ENCODE measurements at regions not wholly inside any gene's neighbourhood (a gene's known extent, or its start where the extent isn't known, plus 50 kb on each side); places are given as distances from the start of the nearest gene placed in this dataset.
A peak's percentile ranks its signal among the peaks of the same experiment; 100 is the strongest.

GRCh38 chr15:59953392-59953883, 50.7 kb upstream of the FOXB1 start:
- no peak for DNase-seq (ENCODE audit: low read depth in 2 of 2)

- DNase-seq (ENCODE audit: low read depth in 2 of 2) = no peak
Measured at GRCh38 chr15:59952960-59953359, 51.2 kb upstream of the FOXB1 start.

DNA sequence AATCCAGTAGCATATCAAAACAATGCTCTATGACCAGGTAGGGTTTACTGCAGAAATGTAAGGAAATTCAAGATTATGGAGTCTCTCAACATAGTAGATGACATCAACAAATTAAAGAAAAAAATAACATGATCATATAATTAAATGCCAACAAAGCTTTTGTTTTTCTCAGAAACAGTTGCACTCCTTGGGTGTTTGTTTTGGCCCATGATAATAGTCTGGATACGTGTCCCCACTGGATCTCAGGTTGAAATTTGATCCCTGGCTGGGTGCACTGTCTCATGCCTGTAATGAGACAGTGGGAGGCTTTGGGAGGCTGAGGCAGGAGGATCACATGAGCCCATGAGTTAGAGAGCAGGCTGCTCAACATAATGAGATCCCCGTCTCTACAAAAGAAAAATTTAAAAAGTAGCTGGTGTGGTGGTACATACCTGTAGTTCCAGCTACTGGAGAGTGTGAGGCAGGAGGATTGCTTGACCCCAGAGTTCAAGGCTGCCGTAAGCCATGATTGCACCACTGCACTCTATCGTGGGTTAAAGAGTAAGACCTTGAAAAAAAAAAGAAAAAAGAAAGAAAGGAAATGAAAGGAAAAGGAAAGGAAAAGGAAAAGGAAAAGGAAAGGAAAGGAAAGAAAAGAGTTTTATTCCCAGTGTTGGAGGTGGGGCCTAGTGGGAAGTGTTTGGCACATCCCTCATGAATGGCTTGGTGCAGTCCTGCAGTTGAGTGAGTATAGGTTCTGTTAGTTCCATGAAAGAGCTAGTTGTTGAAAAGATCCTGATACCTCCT, 53.3 kb upstream of the FOXB1 start:
- no peak for DNase-seq (ENCODE audit: low read depth in 2 of 2)

DNA sequence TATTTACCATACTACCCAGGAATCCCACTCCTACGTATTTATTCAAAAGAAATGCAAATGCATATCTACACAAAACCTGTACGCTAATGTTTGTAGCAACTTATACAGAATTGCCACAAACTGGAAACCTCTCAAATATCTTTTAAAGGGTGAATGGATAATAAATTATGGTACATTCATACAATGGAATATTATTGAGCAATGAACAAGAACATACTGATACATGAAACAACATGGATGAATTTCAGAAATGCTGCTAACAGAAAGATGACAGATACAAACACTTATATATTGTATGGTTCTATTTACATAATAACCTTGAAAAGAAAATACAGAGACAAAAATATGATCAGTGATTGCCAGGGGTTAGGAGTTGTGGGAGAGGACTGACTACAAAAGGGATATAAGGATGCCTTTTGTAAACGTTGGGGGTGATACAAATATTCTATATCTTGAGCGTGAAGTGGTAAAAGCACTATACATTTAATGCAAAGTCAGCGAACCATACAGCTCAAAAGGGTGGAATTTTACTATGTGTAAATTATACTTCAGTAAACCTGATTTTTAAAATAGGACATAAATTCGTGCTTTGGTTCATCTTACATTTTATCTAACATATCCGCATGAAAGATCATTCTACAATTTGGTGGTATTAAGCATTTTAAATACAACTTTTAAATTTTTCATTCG, 55.0 kb upstream of the FOXB1 start:
- DNase-seq (ENCODE audit: low read depth in 2 of 2) = no peak

GRCh38 chr15:59946084-59946483, 58.0 kb upstream of the FOXB1 start:
- DNase-seq (ENCODE audit: low read depth in 2 of 2) = no peak

GRCh38 chr15:59945036-59945435, 59.1 kb upstream of the FOXB1 start:
- DNase-seq (ENCODE audit: low read depth in 2 of 2) = no peak

GRCh38 chr15:59941612-59942011, 62.5 kb upstream of the FOXB1 start:
- no peak for DNase-seq (ENCODE audit: low read depth in 2 of 2)

DNA sequence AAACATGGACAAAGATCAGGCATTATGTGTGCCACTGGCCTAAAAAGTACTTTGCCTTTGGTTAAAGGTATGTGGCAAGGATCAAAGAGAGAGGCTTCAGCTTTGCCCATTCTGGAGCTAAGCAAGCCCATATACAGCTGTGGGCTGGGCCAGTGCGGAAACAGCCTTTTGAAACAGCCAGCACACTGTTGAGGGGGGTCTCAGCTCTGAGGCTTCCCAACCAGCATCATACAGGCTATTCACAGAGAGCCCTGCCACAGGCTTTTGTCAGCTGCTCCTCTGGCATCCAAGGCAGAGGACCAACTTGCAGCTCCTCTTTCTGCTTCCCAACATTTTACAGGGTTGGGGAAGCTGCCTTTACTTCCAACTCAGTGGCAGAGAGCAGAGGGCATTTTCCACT, 63.2 kb upstream of the FOXB1 start:
- DNase-seq (ENCODE audit: low read depth in 2 of 2) = no peak

DNA sequence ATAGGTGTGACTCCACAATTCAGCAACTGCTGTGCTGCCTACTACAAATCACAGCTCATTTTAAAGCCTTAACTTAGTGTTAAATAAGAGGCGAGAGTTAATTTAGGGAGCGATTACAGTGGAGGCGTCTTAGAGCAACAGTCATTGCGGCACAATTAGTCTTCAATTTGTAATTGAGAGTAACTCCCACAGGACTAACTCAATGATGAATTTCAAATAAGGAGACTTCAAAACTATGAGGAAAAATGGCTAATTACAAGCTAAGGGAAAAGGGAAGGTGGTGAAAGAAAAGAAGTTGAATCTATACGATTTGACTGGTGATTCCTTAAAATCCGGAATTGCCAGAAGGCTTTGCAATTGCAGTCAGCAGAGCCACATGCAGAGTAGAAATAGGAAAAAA, 63.7 kb upstream of the FOXB1 start:
- no peak for DNase-seq (ENCODE audit: low read depth in 2 of 2)

DNA sequence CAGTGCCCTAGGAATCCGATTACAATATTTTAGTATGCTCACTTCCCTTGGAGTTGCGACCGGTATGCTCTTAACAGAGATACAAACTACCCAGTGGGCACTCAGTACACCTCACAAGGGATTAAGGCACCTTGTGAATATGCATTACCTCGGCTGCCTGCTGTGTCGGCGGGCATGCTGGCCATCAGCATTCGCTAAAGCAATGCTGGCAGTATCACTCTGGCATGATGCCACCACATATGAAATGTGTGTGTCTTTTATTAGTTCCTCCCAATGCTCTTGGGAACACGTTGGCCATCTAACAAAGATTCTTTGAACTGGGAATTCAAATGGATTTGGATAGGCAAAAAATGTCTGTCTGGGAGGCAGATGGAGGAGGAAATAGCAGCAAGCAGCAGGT, 67.4 kb upstream of the FOXB1 start:
- no peak for DNase-seq (ENCODE audit: low read depth in 2 of 2)

DNA sequence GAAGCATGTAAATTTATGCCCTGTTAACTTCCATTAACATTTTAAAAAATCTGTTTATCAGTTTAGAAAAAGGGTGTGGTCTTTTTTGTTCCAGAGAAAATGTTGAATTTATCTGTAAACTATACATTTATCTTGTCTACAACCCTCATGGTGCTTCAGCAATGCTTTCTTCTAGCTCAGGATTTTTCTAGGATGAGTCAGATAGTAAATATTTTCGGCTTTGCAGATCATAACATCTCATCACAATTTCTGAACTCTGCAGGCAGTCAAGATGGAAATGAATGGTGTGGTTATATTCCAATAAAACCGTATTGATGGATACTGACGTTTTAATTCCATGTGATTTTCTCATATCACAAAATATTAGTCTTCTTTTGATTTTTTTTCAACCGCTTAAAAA, 70.5 kb upstream of the FOXB1 start:
- DNase-seq (ENCODE audit: low read depth in 2 of 2) = no peak

GRCh38 chr15:59931646-59932261, 72.4 kb upstream of the FOXB1 start:
- DNase-seq (ENCODE audit: low read depth in 2 of 2) = no peak

DNA sequence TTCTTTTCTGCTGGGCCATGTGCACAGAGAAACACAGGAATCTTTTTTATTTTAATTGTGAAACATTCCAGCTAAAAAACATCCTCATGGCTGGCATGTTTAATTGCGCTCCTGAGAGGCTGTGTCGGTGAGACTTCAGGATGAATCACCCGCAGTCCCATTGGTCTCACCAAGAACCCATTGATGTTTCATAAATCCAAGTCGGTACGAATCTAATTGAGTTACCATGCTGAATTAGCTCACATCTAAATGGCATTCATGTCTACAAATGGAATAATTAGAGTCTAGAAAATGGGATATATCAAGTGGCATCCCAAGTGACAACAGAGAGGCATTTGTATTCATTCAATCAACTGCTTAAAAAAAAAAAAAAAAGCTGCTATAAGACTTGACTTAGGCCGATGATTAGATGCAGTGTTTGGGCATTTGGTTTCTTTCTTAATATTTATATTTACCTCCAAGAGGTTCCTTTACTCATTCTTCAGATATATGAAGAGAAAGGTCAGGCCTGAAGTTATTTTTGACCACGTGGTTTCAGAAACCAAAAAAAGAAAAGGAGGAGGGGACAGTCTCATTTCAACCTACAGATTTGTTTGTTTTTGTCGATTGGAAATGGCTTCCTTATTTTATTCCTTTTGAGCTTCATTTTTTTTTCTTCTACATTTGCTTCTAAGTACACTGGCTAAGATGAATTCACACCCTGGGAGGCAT, 79.1 kb upstream of the FOXB1 start:
- no peak for DNase-seq (ENCODE audit: low read depth in 2 of 2)

- no peak for DNase-seq (ENCODE audit: low read depth in 2 of 2)
Measured at GRCh38 chr15:59924096-59924495, 80.0 kb upstream of the FOXB1 start.

- DNase-seq (ENCODE audit: low read depth in 2 of 2) = no peak
Measured at GRCh38 chr15:59923508-59923907, 80.6 kb upstream of the FOXB1 start.

- peak; percentile 14 to 38 for DNase-seq (ENCODE audit: low read depth in 2 of 2)
Measured at GRCh38 chr15:59918994-59919951, 84.8 kb upstream of the FOXB1 start.

DNA sequence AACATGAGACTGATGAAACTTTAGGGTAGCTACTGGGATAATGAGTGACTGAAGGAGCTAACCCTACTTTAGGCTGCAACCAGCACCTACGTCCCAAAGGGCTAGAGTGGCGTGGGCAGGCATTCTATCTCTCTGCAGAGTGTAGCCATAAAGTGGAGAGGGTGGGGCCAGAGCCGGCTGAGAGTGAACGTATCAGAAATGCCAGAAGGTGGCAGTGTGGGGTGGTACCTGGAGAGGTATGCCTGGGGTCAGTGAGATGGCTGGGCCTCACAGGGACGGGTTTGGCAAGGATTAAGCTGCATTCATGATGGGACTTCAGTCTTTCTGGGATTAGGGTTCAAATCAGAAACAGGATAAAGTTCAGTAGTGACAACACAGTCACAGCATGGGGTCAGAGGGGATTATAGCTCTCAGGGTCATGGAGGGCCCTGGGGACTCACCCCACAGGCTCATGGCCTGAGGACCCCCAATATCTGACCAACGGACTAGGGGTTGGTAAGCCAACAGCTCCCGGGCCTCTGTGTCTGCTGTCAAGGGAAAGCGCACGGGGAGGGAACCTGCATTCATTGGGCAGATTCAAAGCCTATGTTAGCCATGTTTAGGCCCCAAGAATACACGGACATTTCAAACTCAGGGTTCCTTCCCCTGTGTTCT, 86.5 kb upstream of the FOXB1 start:
- peak; percentile 61 to 68 for DNase-seq (ENCODE audit: low read depth in 2 of 2)

GRCh38 chr15:59906046-59906445, 98.1 kb upstream of the FOXB1 start:
- no peak for DNase-seq (ENCODE audit: low read depth in 2 of 2)

GRCh38 chr15:59905176-59905575, 98.9 kb upstream of the FOXB1 start:
- no peak for DNase-seq (ENCODE audit: low read depth in 2 of 2)

DNA sequence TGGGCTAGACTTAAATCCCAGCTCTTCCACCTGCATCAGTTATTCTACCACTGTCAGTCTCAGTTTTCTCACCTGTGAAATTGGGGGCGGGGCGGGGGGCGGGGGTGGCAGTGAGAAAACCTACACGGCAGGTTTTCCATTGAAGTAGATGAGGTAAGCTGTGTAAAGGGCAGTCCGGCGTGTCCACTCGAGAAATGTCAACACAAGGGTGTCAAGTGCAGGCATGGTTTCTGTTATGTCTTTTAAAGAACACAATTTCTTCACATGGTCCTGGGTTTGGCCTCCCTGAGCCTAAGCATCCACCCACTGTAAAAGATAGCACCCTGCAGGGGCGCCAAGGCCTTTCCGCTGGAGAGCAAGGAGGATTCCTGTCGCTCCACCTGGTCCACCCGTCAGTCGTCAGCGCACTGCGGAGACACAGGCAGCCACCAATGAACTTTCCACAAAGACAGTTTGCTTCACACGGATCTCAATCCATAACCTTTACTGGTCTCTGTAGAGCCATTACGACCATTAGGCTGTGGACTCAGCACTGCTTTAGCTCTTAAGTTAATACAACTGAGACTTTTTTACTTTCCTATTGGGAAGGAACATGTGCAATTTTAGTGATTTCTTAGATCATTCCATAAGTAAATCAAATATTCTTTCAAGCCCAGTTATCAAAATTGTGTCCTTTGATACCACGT, 99.5 kb upstream of the FOXB1 start:
- no peak for DNase-seq (ENCODE audit: low read depth in 2 of 2)
